Suppressor macrophage treated with lipopolysaccharide for 1 hour (primary cell): ENCODE measurements at regions not wholly inside any gene's neighbourhood (a gene's known extent, or its start where the extent isn't known, plus 50 kb on each side); places are given as distances from the start of the nearest gene placed in this dataset.

Experiments used
- DNase-seq, 3 donors: peaks; one replicate each; pipeline ENCODE4 v3.0.0-alpha.2; 2020 to 2022

DNA sequence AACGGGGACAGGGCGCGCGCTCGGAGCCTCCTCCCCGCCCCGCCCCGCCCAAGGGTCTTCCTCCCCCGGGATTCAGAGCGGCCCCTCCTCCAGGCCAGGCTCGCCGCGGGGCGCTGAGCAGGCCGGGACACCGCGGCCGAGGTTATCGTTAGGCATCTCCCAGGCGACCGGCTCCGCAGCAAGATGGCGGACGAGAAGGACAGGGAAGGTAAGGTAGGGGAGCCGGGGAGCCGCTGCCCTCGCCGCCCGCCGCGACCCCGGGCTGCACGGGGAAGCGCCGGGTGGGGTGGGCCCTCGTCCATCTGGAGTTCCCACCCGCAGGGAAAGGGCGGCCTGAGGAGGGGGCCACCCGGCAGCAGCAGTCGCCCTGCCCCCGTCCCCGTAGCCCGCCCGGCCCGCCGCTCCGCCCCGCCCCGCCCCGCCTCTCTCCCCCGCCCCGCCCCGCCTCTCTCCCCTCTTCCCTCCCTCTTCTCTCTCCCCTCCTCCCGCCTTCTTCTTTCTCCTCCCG lies 105.9 kb upstream of the HNRNPU start:
- DNase-seq = peak; percentile 74 to 85 (median 75)

DNA sequence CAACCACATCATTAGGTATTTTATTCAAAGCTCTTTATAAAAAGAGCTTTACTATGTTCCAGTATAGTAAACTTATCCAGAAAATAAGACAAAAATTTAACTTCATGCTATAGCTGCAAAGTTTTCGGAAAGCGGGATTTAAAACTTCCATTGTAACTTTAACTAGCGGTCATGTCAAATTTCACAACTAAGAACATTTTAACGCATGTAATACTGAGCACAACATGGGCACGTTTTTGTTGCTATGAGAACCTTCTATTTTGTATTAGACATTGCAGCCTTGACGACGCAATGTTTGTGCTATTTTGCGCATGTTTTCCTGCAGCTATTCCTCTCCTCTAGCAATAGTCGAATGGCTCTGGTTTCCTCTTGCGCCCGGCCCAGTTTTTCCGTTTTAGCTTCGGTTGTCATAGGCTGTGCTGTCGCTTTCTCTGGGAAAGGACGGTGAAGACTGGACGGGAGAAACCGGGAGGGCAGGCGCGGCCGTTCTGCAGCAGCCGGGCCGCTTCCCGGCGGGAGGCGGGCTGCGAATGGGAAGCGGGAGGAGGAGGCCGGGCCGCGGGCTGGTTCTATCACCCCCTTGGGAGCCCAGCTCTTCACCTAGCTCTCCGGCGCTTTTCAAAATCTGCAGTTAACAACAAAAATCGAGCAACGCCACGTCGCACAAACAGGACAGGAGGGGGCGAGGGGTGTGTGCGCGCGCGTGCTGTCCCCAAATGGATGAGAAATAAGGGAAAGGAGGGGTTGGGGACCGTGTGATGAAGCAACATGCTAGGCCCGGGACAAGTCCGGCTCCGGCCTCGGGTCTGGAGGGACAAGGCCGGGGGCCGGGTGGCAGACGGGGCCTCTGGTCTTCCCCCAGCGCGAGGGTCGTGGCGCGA lies 105.3 kb upstream of the HNRNPU start:
- DNase-seq = peak; percentile 61 to 75 (median 74)

DNA sequence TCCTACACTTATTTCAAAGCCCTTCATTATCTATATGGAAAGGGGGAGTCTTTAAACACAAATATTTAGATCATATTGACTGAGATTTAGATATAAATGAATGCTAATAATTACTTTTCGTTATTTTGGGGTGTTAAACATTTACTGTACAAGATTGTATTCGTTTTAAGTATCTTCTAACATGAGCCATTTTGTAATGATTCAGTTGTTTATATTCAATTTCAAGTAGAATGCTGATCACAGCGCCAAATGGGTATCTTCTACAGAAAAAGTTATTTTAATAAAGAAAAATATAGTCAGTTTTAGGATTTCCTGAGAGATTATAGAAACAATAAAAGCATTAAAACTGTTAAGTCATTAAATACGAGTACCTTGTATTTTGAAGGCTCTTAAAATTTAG lies 104.5 kb upstream of the HNRNPU start:
- no peak for DNase-seq

DNA sequence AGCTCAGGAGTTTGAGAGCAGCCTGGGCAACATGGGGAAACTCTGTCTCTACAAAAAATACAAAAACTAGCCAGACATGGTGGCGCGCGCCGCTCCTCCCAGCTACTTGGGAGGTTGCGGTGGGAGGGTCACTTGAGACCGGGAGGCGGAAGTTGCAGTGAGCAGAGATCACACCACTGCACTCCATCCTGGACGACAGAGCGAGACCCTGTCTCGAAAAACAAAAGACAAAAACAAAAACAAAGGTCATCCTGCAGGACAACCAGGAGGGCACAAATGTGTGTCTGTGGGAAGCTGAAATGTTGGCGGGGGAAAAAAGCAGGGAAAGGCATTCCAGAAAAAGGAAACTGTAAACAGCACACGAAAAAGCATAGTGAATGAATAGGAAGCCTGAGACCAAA lies 104.1 kb upstream of the HNRNPU start:
- DNase-seq = no peak

DNA sequence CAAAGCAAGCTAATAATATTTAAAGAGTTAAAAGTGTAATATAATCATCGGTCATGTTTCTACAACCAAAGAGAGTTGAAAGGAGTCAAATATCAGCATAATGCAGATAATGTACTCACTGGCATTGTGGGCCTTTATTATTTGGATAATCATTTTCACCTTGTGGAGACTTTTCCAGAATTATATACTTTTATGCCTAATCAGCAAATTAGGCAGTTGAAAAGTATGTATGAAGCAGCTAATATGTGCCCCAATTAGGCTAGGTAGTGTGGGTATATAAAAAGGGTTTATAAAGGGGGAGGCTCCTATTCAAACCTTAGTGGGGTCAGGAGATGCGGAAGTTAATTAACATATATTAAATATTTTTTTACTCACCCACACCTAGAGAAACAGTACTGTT lies 102.8 kb upstream of the HNRNPU start:
- DNase-seq = no peak

DNA sequence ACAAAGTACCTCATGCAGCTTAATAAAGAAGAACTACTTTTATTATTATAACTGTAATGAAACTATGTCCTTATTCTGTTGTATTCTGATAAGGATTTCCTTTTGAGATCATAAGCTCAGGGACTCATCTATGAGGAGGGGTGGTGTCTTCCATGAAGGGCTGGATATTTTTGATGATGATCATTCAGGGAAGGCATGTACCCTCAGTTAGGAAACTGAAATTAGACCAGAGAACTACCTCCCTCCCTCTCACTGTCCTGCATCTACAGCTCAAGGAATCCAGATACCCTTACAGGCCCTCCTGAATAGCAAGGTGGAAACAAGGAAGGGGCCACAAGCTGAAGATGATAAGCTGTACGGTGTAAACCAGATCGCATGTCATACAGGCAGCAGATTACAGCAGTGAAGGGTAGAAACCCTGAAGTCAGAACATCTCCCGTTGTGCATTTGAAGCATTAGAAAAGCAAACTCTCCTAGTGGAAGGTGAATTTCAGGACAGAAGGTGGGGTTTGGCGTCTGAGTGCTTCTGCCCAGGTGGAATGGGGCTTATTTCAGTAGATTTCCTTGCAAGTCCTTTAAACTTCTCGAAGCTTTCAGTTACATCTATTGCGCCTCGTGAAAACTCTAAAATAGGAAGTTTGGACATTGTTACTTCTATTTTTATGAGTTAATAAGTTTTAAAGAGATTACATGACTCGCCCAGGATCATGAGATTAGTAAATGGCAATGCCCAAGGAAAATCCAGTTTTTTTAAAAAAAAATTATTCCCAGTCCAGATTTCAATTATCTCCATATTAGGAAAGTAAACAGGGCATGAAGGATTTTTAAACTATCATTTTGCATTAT lies 101.1 kb upstream of the HNRNPU start:
- peak; percentile 38 to 62 (median 58) for DNase-seq

DNA sequence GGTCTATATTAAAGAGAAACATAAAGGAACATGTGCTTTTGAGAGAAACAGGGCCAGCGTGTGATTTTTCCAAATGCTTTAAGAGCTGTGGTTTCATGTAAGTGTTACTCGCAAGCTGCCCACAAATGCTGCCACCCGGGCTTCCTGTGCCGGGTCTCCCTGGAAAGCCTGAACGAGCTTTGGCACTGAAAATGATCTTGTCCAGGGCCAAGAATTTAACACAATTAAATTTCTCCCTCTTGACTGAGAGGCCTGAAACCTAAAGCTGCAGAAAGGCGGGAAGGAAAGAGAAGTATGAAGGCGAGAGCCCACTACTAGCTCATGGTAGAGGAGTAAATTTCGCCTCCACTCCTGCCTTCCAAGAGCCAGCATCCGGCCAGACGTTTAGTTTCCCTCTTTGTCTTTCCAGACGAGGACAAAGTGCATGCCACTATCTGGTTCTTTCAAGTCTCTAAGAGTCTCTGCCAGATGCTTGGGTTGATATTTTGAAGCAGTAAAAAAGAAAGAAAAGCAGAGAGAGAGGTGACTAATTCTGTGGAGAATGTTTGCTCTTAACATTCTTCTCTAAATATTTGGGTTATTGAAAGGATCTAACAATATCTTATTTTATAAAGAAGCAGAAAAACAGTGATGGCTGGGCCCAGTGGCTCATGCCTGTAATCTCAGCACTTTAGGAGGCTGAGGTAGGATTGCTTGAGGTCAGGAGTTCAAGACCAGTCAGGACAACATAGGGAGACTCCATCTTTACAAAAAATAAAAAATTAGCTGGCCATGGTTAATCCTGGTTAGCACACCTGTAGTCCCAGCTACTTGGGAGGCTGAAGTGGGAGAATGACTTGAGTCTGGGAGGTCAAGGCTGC lies 100.0 kb upstream of the HNRNPU start:
- peak in 2 of 3 donors; percentile 17 to 28 for DNase-seq

DNA sequence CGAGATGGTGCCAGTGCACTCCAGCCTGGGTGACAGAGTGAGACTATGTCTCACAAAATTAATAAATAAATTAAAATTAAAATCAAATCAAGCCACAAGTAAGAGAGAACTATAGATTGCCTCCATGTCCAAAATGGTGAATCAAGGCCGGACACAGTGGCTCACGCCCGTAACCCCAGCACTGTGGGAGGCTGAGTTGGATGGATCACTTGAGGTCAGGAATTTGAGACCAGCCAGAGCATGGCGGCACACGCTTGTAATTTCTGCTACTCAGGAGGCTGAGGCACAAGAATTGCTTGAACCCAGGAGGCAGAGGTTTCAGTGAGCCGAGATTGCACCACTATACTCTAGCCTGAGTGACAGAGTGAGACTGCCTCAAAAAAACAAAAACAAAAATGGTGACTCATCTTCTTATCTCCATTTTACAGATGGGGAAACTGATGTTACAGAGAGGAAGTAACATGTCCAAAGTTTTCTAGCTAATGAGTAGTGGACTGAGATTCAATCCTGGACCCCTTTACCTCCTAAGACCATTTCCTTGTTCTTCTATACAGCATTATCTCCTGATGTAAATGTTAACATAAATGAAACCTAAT lies 99.0 kb upstream of the HNRNPU start:
- DNase-seq = peak in 2 of 3 donors; percentile 33 to 39

DNA sequence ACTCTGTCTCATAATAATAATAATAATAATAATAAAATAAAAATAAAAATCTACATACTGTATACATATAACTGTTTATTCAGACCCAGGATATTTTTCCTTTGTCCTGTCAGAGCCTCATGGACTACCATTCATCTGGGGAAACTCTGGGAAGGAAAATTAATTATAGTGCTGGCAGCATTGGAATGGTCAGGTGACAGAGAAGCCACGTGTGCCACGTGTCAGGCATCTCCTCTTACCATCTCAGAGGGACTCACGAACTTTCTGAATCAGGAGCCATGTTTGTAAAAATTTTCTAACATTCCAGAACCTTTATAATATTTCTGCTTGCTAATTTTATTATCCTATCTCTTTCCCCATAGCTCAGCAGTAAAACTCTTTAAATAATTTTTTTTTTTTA lies 97.8 kb upstream of the HNRNPU start:
- DNase-seq = no peak

DNA sequence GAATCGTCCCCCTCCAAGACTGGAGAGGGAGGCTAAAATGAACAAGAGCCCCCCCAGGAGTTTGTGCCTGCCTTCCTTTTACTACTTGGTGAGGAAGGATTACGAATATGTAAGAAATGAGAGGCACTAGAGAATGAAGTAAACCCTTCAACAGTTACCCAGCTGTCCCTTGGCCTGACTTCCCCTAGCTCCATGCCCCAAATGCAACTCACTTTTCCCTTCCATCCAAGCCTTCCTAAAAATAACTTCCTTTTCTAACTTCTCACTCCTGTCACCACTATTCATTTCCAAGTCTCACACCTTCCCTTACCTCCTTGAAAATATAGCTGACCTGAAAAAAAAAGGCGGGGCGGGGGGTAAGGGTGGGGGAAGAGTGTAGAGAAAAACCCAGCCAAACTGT lies 96.6 kb upstream of the HNRNPU start:
- DNase-seq = peak in 1 of 3 donors; percentile 12

DNA sequence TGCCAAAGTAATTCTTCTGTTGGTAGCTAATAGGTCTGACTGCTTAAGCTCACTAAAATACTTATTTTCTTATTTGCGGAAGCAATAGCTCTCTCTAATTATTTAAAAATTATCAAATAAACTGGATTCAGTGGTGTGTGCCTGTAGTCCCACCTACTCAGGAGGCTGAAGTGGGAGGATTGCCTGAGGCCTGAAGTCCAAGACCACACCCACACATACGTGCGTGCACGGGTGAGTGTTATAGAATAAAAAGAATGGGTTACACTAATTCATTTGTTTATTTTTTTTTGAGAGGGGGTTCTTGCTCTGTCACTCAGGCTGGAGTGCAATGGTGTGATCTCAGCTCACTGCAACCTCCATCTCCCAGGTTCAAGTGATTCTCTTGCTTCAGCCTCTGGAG lies 94.2 kb upstream of the HNRNPU start:
- no peak for DNase-seq

DNA sequence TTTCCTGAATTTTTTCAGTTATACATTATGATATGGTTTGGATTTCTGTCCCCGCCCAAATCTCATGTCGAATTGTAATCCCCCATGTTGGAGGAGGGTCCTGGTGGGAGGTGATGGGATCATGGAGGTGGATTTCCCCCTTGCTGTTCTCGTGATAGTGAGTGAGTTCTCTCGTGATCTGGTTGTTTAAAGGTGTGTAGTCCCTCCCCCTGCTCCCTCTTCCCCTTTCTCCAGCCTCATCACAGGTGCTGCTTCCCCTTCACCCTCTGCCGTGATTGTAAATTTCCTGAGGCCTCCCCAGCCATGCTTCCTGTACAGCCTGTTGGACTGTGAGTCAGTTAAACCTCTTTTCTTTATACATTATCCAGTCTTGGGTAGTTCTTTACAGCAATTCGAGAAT lies 93.2 kb upstream of the HNRNPU start:
- no peak for DNase-seq

DNA sequence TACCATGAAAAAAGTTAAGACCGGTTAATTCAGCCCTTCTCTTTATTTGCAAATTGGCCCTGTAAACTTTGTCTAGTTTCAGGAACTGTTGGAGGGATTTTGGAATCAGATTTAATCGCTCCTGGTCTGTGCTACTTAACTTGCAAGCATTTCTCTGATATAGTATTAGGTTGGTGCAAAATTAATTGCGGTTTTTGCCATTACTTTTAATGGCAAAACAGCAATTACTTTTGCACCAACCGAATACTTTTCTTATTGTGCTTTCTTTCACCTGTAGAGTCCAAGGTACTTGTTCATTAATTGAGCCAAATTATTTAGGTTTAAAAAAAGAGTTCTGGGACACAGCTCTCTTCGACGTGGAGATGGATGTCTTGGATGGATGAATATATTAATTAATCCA lies 92.8 kb upstream of the HNRNPU start:
- DNase-seq = no peak

DNA sequence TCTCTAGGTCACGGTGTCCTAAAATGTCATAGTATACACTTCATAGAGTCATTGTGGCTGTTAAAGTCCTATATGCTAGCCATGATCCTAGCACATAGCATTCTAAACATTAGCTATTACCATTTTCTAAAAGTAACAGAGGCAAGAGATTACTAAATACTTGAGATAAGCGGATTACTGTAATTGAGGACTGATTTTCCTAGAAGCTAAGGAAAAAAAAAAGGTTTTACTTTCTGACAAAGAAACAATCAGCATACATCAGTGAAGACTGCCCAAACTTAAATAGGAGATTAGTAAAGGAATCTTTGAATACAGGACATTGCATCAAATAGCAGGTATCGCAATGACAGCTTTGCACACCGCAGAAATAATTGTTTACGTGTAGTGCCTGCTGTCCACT lies 91.3 kb upstream of the HNRNPU start:
- no peak for DNase-seq

DNA sequence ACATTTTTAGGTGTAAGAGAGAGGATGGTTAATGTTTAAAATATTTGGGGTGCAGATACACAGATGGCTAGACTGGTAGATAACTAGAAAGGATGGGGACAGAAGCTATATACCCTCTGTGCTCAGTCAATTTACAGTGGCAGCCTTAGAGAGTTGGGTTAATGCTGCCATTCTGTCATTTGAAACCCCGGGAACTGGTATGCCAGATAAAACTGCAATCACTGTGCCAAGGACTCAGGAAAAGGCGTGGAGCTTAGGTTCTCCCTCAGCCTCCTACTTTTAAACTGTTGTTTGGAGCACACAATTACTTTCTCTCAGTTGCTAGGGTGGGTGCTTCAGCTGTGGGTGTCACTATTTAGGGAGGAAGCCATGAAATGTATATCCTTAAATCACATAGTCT lies 90.0 kb upstream of the HNRNPU start:
- DNase-seq = no peak

DNA sequence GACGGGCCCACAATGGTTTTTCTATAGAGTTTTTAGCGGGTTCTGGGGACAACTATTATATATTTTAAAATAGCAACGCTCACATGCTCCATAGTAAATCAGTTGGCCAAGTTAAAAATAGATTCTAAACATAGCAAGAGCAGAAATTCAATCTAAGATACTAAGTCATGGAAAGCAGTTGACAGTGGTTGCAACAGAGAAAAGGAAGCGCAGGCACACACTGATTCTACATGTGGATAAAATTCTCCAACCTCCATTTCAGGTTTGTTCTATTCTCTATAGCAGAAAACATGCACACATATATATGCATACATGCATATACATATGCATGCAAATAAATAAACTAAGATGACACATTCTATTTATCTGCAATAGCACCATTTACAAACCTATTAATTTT lies 89.6 kb upstream of the HNRNPU start:
- DNase-seq = no peak

DNA sequence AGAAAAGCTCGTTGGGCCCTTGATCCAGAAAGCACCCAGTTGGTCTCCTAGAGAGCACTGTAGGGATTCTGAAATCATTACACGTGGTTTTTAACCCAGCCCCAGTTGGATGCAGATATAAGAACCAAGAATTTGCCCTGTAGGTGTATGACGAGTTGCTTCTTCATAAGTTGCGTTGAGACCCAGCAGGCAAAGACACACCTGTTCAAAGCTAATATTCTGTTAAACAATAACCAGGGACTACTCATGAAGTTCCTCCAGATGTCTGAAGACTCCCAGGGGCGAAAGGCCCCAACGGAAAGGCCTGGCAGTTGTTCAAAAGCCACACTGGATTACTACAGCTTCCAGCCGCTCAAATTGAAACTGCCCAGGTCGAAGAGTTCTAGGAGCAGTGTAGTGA lies 88.6 kb upstream of the HNRNPU start:
- DNase-seq = peak in 1 of 3 donors; percentile 15

DNA sequence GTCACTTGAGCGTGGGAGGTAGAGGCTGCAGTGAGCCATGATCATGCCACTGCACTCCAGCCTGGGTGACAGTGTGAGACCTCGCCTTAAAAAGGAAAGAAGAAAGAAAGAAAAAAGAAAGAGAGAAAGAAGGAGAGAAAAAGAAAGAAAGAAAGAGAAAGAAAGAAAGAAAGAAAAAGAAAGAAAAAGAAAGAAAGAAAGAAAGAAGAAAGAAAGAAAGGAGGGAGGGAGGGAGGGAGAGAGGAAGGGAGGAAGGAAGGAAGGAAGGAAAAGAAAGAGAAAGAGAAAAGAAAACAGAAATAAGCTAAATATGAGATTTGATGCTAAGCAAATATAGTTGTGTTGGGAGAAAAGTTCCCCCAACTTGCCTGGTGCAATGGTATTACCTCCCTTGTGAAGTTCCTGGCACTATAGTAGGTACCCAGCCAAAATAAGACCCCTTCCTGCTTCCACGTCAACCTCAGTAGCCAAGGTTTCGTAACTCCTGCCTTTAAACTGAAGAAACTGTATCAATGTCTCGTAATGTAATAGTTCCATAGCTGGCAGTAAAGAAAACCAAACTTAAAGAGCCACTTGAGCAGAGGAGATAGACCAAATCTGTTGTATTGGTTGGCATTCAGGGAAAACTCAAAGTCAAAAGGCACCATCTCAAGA lies 88.1 kb upstream of the HNRNPU start:
- DNase-seq = no peak

DNA sequence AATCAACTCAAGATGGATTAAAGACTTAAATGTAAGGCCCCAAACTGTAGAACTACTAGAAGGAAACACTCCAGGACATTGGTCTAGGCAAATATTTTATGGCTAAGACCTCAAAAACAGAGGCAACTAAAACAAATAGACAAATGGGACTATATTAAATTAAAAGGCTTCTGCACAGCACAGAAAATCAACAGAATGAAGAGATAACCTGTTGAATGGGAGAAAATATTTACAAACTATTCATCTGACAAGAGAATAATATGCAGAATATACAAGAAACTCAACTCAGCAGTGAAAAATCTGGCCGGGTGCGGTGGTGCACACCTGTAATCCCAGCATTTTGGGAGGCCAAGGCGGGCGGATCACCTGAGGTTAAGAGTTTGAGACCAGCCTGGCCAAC lies 84.1 kb upstream of the HNRNPU start:
- DNase-seq = no peak

DNA sequence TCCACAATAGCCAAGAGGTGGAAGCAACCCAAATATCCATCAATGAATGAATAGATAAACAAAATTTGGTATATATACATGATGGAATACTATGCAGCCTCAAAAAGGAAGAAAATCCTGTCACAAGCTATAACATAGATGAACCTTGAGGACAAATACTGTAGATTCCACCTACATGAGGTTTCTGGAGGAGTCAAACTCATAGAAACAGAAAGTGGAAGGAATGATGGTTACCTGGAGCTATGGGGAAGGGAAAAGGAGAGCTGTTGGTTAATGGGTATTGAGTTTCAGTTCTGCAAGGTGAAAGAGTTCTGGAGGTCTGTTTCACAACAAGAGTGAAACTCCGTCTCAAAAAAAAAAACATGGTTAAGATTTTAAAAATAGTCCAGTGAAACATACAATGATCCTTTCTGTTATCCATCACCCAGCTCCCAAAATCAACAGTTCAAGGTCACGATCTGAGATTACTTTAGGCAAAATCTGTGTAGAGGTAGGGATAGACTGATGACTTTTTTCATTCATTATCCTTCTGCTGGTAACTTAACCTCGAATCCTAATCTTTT lies 80.8 kb upstream of the HNRNPU start:
- no peak for DNase-seq

DNA sequence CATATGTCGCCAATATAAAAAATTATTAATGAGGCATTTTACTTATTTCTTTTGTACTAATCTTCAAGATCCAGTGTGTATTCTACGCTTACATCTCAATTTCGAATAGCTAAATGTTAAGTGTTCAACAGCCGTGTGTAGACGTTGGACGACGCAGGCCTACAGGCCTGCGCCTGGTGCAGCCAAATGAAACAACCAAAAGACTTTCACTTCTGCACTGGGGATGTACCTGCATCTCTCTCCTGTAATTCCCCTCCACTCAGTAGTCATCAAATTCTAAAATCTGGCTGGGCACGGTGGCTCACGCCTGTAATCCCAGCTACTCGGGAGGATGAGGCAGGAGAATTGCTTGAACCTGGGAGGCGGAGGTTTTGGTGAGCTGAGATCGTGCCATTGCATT lies 76.8 kb upstream of the HNRNPU start:
- DNase-seq = no peak

DNA sequence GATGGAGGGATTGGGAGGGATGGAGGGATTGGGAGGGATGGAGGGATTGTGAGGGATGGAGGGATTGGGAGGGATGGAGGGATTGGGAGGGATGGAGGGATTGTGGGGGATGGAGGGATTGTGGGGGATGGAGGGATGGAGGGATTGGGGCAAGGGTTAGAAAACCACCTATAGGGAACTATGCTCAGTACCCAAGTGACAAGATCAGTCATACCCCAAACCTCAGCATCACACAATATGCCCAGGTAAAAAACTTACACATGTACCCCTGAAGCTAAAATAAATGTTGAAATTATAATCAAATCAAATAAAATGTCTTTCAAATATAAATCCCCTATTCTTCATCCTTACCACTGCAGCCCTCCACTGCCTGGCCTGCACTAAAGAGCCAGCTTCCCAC lies 72.8 kb upstream of the HNRNPU start:
- no peak for DNase-seq
